Esophagus muscularis mucosa (tissue), 4 donors: ENCODE measurements at regions not wholly inside any gene's neighbourhood (a gene's known extent, or its start where the extent isn't known, plus 50 kb on each side); places are given as distances from the start of the nearest gene placed in this dataset.

Source experiments
- DNase-seq: peaks from one replicate; pipeline ENCODE4 v3.0.0-alpha.2; 2017; ENCODE audit errors: extremely low spot score
- H3K27ac ChIP-seq, 4 donors: fragments of 200-600 bp; sonication (generic); replicated peaks in 1 of 4; 1 replicate in 3 of 4; 2 replicates in 1 of 4; pipeline ENCODE4 v1.5.1; 2016 to 2019; ENCODE audit warnings: mild to moderate bottlenecking in 1 of 4
- H3K27me3 ChIP-seq, 4 donors: fragments of 200-600 bp; sonication (generic); one replicate each; pipeline versions ENCODE4 v1.5.1 to v1.6.0; 2016 to 2019
- H3K36me3 ChIP-seq, 4 donors: fragments of 200-600 bp; sonication (generic); one replicate each; pipeline ENCODE4 v1.5.1; 2016 to 2019
- H3K4me1 ChIP-seq, 4 donors: fragments of 200-600 bp; sonication (generic); one replicate each; pipeline ENCODE4 v1.5.1; 2016 to 2019
- H3K4me3 ChIP-seq, 4 donors: fragments of 200-600 bp; sonication (generic); 1 replicate in 2 of 4; 2 replicates in 2 of 4; pipeline ENCODE4 v1.5.1; 2016 to 2019; ENCODE audit warnings: mild to moderate bottlenecking in 4 of 4, moderate library complexity in 1 of 4
- H3K9me3 ChIP-seq, 4 donors: fragments of 200-600 bp; sonication (generic); 1 replicate in 3 of 4; 2 replicates in 1 of 4; pipeline ENCODE4 v1.5.1; 2016 to 2019
- EP300 ChIP-seq: sonication (generic); formaldehyde crosslinking; IDR thresholded peaks from one replicate; pipeline ENCODE4 v1.6.1; 2017; ENCODE audit warnings: antibody characterized with exemption
- POLR2A ChIP-seq: fragments of 450-650 bp; IDR thresholded peaks from one replicate; pipeline ENCODE4 v1.6.1; 2017; ENCODE audit warnings: antibody characterized with exemption, moderate library complexity, mild to moderate bottlenecking, low read depth
- POLR2AphosphoS5 ChIP-seq, 2 donors: sonication (generic); formaldehyde crosslinking; IDR thresholded peaks; one replicate each; pipeline ENCODE4 v1.6.1; 2017; ENCODE audit warnings: antibody characterized with exemption in 2 of 2
- WGBS: methylation state at CpG from one replicate; pipeline ENCODE4 v1.1.5; 2018; 5-methylcytosine and 5-hydroxymethylcytosine counted together
- intact Hi-C: fragments of 100-400 bp; cut with DNase I; formaldehyde crosslinking; loops from one replicate; pipeline ENCODE4 v1.15.1; 2023
- TF ChIP-seq, protein P1 (sequence below), 3 experiments: fragments of 200-600 bp in 2 of 3; fragments of 450-650 bp in 1 of 3; sonication (generic) in 2 of 3; IDR thresholded peaks; one replicate each; pipeline ENCODE4 v1.5.1; 2017 to 2019; ENCODE audit warnings: antibody characterized with exemption in 3 of 3, mild to moderate bottlenecking in 2 of 3, moderate library complexity in 1 of 3

DNA sequence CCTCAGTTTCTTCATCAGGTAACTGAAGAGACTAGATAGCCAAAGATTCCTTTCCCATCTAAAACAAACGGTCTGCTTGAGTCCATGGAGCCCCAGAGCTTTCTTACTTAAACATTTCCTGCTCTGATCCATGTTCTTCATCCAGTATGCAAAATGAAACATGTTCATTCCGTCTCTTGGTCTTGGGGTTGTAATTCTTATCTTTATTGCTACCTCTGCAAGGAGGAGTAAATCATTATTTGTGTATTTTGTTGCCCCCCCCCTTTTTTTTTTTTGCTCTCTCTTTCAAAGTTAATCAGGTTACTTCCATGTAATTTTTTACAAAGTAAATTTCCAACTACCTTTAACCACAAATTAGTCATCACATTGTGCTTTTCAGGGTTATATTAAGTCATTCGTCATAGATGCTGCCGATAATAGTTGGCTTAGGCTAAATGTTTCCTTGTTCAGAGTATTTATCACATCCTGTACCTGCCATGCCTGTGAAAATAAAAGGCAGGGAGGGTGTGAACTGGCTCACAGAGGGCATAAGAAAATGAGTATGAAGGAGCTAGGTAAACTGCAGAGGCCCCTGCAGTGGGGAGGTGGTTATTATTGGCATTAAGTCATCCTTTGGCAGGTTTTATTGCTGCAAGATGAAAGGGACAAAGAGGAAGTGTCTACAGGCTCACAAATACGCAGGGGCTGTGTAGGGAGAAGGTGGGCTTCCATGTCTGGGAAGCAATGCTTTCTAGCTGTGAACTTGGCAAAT is 76.7 kb upstream of the HS3ST1 start:
- intact Hi-C loops: no loop called here
- Histone ChIP-seq H3K4me3 (no peak overlapping the region), H3K4me1 (peaks cover 0 to 4% (median 1%) of the 10 kb centered on the region in 4 donors), H3K9me3 (no peaks in the 10 kb centered on the region), H3K27me3 (no peaks in the 10 kb centered on the region), H3K36me3 (no peaks in the 10 kb centered on the region), H3K27ac (no peak overlapping the region)
- TF ChIP-seq POLR2AphosphoS5 (IDR thresholded peaks at IDR 0.05): no peak
- TF ChIP-seq, protein P1, sequence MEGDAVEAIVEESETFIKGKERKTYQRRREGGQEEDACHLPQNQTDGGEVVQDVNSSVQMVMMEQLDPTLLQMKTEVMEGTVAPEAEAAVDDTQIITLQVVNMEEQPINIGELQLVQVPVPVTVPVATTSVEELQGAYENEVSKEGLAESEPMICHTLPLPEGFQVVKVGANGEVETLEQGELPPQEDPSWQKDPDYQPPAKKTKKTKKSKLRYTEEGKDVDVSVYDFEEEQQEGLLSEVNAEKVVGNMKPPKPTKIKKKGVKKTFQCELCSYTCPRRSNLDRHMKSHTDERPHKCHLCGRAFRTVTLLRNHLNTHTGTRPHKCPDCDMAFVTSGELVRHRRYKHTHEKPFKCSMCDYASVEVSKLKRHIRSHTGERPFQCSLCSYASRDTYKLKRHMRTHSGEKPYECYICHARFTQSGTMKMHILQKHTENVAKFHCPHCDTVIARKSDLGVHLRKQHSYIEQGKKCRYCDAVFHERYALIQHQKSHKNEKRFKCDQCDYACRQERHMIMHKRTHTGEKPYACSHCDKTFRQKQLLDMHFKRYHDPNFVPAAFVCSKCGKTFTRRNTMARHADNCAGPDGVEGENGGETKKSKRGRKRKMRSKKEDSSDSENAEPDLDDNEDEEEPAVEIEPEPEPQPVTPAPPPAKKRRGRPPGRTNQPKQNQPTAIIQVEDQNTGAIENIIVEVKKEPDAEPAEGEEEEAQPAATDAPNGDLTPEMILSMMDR (IDR thresholded peaks at IDR 0.05): no peak
- no peak for DNase-seq
- WGBS: 61% methylated on average over 5 of the region's 5 CpGs

DNA sequence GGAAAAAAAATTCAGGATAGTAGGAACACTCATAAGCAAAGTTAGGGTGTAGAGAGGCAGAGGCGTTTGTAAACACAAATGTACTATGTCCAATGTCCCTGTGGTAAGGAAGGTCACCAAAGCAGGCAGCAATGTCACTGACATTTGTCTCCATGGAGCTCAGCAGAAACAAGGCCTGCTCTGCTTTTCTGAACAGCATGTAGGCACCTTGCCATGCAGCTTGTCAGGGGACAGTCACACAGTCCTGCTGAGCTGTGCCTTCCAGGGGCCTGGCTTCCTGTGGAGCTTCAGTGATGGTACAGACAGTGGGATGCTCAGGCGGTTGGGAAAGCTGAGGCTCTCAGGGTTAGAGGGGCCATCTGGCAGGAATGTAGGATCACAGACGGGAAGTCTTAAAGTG is 74.5 kb upstream of the HS3ST1 start:
- H3K27ac ChIP-seq: no peak overlapping the region
- no peak overlapping the region for H3K4me3 ChIP-seq
- peaks cover 0 to 4% (median 1%) of the 10 kb centered on the region in 4 donors for H3K9me3 ChIP-seq
- no peaks in the 10 kb centered on the region for H3K36me3 ChIP-seq
- no peaks in the 10 kb centered on the region for H3K27me3 ChIP-seq
- intact Hi-C loops: no loop called here
- 61% methylated on average over 3 of the region's 3 CpGs for WGBS
- H3K4me1 ChIP-seq: peaks cover 0 to 4% (median 1%) of the 10 kb centered on the region in 4 donors
- TF ChIP-seq, protein P1 (IDR thresholded peaks at IDR 0.05): no peak
- TF ChIP-seq POLR2A (no peak), POLR2AphosphoS5 (IDR thresholded peaks at IDR 0.05) (no peak), EP300 (no peak)
- no peak for DNase-seq

DNA sequence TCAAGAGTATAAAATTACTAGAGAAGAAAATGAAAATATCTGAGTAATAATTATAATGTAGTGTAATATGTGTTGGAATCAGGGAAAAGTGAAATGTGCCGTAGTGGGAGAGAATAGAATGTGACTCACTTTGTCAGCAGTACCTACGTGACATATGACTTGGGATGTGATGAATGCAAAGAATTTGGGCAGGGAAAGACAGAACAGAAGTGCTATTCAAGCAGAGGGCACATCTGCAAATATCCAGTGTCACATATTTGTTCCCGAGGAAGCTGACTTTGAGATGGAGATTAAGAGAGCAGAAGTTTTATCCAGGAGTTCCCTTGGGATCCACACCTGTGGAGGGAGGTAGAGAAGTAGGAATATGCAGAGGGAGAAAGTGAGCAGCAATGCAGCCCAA is 69.3 kb upstream of the HS3ST1 start:
- Histone ChIP-seq H3K27ac (no peak overlapping the region), H3K27me3 (no peaks in the 10 kb centered on the region), H3K4me3 (no peak overlapping the region), H3K4me1 (no peaks in the 10 kb centered on the region), H3K9me3 (peaks cover 0 to 15% (median 11%) of the 10 kb centered on the region in 4 donors), H3K36me3 (no peaks in the 10 kb centered on the region)
- no peak for DNase-seq
- no peak for TF ChIP-seq POLR2AphosphoS5 (IDR thresholded peaks at IDR 0.05)
- TF ChIP-seq, protein P1 (IDR thresholded peaks at IDR 0.05): no peak
- no peak for TF ChIP-seq POLR2A
- no peak for TF ChIP-seq EP300
- intact Hi-C loops: no loop called here
- 86% methylated on average over 3 of the region's 3 CpGs for WGBS

DNA sequence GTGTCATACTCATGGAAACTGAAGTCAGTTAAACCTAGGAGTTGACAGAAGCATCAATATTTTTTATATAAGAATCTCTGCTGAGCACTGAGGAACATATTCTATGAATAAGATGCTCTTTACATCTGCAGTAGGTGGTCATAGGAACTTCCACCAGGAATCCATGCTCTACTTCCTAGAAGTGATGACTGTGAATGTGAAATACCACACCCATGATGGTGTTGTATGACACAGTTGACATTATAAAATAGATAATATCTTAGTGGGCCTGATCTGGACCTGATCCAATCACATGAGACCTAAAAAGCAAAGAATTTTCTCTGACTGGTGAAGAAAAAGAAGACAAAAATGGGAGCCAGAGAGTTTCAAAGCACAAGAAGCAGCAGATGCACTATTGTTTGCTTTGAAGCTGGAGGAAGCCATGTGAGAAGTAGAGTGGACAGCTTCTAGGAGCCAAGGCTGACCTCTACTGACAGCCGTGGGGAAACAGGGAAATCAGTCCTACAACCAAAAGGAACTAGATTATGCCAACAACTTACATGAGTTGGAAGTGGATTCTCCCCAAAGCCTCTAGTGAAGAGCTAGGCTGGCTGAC is 68.6 kb upstream of the HS3ST1 start:
- TF ChIP-seq POLR2AphosphoS5 (IDR thresholded peaks at IDR 0.05) (no peak), POLR2A (no peak), EP300 (no peak)
- TF ChIP-seq, protein P1 (IDR thresholded peaks at IDR 0.05): no peak
- H3K27me3 ChIP-seq: no peaks in the 10 kb centered on the region
- 100% methylated on average over 1 of the region's 1 CpG for WGBS
- DNase-seq: no peak
- peaks cover 0 to 15% (median 11%) of the 10 kb centered on the region in 4 donors for H3K9me3 ChIP-seq
- no peak overlapping the region for H3K27ac ChIP-seq
- no peaks in the 10 kb centered on the region for H3K4me1 ChIP-seq
- H3K36me3 ChIP-seq: no peaks in the 10 kb centered on the region
- no peak overlapping the region for H3K4me3 ChIP-seq
- intact Hi-C loops: no loop called here
